ENCODE measurements at regions not wholly inside any gene's neighbourhood (a gene's known extent, or its start where the extent isn't known, plus 50 kb on each side); places are given as distances from the start of the nearest gene placed in this dataset.

DNA sequence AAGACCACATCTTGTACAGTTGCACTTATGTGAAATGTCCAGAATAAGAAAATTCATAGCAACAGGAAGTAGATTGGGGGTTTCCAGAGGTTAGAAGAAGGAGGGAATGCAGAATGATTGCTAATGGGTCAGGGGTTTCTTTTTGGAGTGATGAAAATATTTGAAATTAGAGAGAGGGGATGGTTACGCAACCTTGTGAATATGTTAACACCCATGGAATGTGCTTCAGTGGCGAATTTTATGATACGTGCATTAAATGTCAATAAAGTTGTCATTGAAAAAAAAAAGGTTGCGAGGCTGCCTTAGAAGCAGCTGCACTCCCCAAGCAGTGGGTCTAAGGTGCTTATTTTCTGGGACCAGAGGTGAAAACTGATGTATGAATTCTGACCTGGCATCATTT, 64.4 kb upstream of the SUB1 start:
- Mint-ChIP-seq H3K9me3 (no peaks in the 10 kb centered on the region), H3K27ac (no peak overlapping the region), H3K4me3 (no peak overlapping the region), H3K27me3 (ENCODE audit: insufficient read depth) (peaks cover 7% of the 10 kb centered on the region), H3K36me3 (ENCODE audit: low read depth) (no peaks in the 10 kb centered on the region), H3K4me1 (peaks cover 2% of the 10 kb centered on the region)
- DNase-seq: no peak
- H3K9me3 ChIP-seq (ENCODE audit: control insufficient read depth, low read length): no peaks in the 10 kb centered on the region
- WGBS, 2 experiments (ENCODE audit: insufficient coverage in 1 of 2, insufficient read length in 1 of 2): 93 to 98% methylated on average over 4 of the region's 4 CpGs
- TF ChIP-seq, protein P1, sequence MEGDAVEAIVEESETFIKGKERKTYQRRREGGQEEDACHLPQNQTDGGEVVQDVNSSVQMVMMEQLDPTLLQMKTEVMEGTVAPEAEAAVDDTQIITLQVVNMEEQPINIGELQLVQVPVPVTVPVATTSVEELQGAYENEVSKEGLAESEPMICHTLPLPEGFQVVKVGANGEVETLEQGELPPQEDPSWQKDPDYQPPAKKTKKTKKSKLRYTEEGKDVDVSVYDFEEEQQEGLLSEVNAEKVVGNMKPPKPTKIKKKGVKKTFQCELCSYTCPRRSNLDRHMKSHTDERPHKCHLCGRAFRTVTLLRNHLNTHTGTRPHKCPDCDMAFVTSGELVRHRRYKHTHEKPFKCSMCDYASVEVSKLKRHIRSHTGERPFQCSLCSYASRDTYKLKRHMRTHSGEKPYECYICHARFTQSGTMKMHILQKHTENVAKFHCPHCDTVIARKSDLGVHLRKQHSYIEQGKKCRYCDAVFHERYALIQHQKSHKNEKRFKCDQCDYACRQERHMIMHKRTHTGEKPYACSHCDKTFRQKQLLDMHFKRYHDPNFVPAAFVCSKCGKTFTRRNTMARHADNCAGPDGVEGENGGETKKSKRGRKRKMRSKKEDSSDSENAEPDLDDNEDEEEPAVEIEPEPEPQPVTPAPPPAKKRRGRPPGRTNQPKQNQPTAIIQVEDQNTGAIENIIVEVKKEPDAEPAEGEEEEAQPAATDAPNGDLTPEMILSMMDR (conservative IDR thresholded peaks at IDR 0.05): no peak
- no peaks in the 10 kb centered on the region for H3K4me1 ChIP-seq (ENCODE audit: control insufficient read depth, insufficient read depth, low read length)
- no peaks in the 10 kb centered on the region for H3K36me3 ChIP-seq (ENCODE audit: control insufficient read depth, insufficient read depth, low read length)
- peaks cover 5% of the 10 kb centered on the region for H3K27me3 ChIP-seq (ENCODE audit: control insufficient read depth, insufficient read depth, low read length, poor library complexity, severe bottlenecking)
- H3K27ac ChIP-seq (ENCODE audit: low read depth, low read length): no peak overlapping the region
- H3K9ac ChIP-seq (ENCODE audit: extremely low read depth, low read length, poor library complexity, severe bottlenecking): no peak overlapping the region
- H3K4me3 ChIP-seq (ENCODE audit: low read length): no peak overlapping the region

DNA sequence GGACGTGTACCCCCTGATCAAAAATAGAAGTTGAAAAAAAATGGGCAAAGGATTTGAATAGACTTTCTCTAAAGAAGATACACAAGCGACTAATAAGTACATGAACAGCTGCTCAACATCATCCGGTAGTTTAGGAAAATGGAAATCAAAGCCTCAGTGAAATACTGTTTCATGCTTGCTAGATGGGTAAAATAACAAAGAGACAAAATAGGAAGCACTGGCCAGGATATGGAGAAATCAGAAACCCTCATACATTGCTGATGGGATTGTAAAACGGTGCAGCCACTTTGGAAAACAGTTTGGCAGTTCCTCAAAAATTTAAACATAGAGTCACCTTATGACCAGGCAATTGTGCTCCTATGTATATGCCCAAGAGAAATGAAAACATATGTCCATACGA, 65.0 kb upstream of the SUB1 start:
- Mint-ChIP-seq H3K27ac (no peak overlapping the region), H3K4me1 (no peaks in the 10 kb centered on the region), H3K27me3 (ENCODE audit: insufficient read depth) (peaks cover 7% of the 10 kb centered on the region), H3K9me3 (no peaks in the 10 kb centered on the region), H3K36me3 (ENCODE audit: low read depth) (no peaks in the 10 kb centered on the region), H3K4me3 (no peak overlapping the region)
- Histone ChIP-seq H3K36me3 (ENCODE audit: control insufficient read depth, insufficient read depth, low read length) (no peaks in the 10 kb centered on the region), H3K4me1 (ENCODE audit: control insufficient read depth, insufficient read depth, low read length) (no peaks in the 10 kb centered on the region), H3K27ac (ENCODE audit: low read depth, low read length) (no peak overlapping the region), H3K9ac (ENCODE audit: extremely low read depth, low read length, poor library complexity, severe bottlenecking) (no peak overlapping the region), H3K4me3 (ENCODE audit: low read length) (no peak overlapping the region), H3K9me3 (ENCODE audit: control insufficient read depth, low read length) (no peaks in the 10 kb centered on the region), H3K27me3 (ENCODE audit: control insufficient read depth, insufficient read depth, low read length, poor library complexity, severe bottlenecking) (peaks cover 5% of the 10 kb centered on the region)
- DNase-seq: no peak
- TF ChIP-seq, protein P1 (conservative IDR thresholded peaks at IDR 0.05): no peak
- 51 to 62% methylated on average over 3 to 5 of the region's 5 CpGs for WGBS, 2 experiments (ENCODE audit: insufficient coverage in 1 of 2, insufficient read length in 1 of 2)

DNA sequence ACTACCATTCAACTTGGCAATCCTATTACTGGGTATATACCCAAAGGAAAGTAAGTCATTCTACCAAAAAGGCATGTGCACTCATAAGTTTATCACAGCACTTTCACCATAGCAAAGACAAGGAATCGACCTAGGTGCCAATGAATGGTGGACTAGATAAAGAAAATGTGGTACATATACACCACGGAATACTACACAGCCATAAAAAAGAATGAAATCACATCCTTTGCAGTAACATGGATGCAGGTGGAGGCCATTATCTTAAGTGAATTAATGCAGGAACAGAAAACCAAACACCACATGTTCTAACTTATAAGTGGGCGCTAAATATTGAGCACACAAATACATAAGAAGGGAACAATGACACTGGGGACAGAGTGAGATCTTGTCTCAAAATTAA, 65.8 kb upstream of the SUB1 start:
- Mint-ChIP-seq H3K27me3 (ENCODE audit: insufficient read depth) (peaks cover 9% of the 10 kb centered on the region), H3K36me3 (ENCODE audit: low read depth) (no peaks in the 10 kb centered on the region)

More for the DNA sequence above, 65.8 kb upstream of the SUB1 start:
- no peaks in the 10 kb centered on the region for H3K9me3 Mint-ChIP-seq
- no peaks in the 10 kb centered on the region for H3K4me1 ChIP-seq (ENCODE audit: control insufficient read depth, insufficient read depth, low read length)
- no peak overlapping the region for H3K4me3 Mint-ChIP-seq
- H3K4me1 Mint-ChIP-seq: no peaks in the 10 kb centered on the region
- no peaks in the 10 kb centered on the region for H3K36me3 ChIP-seq (ENCODE audit: control insufficient read depth, insufficient read depth, low read length)
- TF ChIP-seq, protein P1 (conservative IDR thresholded peaks at IDR 0.05): no peak
- 86% methylated on average over 2 of the region's 3 CpGs; no CpG with 5 or more reads in 1 of the 2 experiments for WGBS, 2 experiments (ENCODE audit: insufficient coverage in 1 of 2, insufficient read length in 1 of 2)
- no peak overlapping the region for H3K27ac Mint-ChIP-seq
- H3K27me3 ChIP-seq (ENCODE audit: control insufficient read depth, insufficient read depth, low read length, poor library complexity, severe bottlenecking): peaks cover 5% of the 10 kb centered on the region
- no peak for DNase-seq
- no peak overlapping the region for H3K4me3 ChIP-seq (ENCODE audit: low read length)
- H3K9ac ChIP-seq (ENCODE audit: extremely low read depth, low read length, poor library complexity, severe bottlenecking): no peak overlapping the region
- no peak overlapping the region for H3K27ac ChIP-seq (ENCODE audit: low read depth, low read length)
- H3K9me3 ChIP-seq (ENCODE audit: control insufficient read depth, low read length): no peaks in the 10 kb centered on the region
